ENCODE measurements at regions not wholly inside any gene's neighbourhood (a gene's known extent, or its start where the extent isn't known, plus 50 kb on each side); places are given as distances from the start of the nearest gene placed in this dataset.

DNA sequence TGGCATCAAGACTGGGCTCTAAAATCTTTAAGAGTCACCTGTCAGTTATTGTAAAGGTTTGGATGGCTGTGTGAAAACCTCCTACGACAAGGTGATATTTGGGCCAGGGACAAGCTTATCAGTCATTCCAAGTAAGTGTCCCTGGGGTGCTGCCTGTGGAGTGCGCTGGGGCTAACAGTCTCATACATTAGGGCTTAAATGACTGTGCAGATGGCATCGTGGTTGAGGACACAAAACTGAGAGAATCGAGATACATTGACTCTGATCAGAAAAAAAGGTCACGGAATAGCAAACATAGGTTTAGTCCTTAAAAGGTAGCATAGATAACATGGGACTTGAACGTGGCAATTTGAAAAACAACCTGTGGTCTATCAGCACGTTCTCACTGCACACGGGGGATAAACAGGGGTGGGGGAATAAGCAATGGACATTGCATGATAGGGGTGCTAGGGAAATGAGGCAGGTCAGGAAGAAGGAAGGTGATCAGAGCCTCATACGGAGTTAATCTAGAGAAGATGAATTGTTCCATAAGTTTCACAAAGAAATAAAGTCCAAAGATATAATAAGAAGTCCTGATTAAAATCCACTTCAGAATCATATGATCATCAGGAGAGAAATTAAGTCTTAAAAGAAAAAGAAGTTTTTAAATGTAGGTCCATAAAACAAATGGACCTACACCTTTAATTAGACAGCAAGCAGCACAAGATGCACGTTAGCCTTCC, 100.3 kb downstream of the DAD1 start:
- intact Hi-C loops (cut with DNase I): no loop called here
- H3K4me3 ChIP-seq: no peak overlapping the region
- DNase-seq (no peak), ATAC-seq (no peak)
- H3K4me1 ChIP-seq: peaks cover 0 to 4% of the 10 kb centered on the region in 2 donors
- TF ChIP-seq, protein P1, sequence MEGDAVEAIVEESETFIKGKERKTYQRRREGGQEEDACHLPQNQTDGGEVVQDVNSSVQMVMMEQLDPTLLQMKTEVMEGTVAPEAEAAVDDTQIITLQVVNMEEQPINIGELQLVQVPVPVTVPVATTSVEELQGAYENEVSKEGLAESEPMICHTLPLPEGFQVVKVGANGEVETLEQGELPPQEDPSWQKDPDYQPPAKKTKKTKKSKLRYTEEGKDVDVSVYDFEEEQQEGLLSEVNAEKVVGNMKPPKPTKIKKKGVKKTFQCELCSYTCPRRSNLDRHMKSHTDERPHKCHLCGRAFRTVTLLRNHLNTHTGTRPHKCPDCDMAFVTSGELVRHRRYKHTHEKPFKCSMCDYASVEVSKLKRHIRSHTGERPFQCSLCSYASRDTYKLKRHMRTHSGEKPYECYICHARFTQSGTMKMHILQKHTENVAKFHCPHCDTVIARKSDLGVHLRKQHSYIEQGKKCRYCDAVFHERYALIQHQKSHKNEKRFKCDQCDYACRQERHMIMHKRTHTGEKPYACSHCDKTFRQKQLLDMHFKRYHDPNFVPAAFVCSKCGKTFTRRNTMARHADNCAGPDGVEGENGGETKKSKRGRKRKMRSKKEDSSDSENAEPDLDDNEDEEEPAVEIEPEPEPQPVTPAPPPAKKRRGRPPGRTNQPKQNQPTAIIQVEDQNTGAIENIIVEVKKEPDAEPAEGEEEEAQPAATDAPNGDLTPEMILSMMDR (IDR thresholded peaks at IDR 0.05): no peak
- no peaks in the 10 kb centered on the region for H3K36me3 ChIP-seq
- no peaks in the 10 kb centered on the region for H3K9me3 ChIP-seq
- H3K27me3 ChIP-seq: peaks cover 0 to 19% of the 10 kb centered on the region in 2 donors
- no peak overlapping the region for H3K27ac ChIP-seq

DNA sequence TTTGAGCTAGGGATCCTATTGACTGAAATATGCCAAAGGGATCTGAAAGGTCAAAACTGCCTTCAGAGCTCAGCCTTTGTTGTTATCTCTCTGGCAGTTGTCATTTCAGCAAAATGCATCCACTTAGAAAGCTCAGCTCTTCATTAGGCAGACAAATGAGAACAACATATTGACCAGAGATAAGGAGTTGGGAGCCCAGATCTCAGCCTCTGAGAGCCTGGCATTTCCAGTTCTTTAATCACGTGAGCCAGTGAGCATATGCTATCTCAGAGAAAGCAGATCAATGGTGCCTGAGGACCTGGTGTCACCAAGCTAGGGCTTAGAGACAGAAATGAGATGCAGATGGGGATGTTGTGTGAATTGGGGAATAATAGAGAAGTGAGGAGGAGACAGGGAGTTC, 101.1 kb downstream of the DAD1 start:
- no peak for ATAC-seq
- TF ChIP-seq, protein P1 (IDR thresholded peaks at IDR 0.05): no peak
- H3K4me1 ChIP-seq: peaks cover 0 to 4% of the 10 kb centered on the region in 2 donors

DNA sequence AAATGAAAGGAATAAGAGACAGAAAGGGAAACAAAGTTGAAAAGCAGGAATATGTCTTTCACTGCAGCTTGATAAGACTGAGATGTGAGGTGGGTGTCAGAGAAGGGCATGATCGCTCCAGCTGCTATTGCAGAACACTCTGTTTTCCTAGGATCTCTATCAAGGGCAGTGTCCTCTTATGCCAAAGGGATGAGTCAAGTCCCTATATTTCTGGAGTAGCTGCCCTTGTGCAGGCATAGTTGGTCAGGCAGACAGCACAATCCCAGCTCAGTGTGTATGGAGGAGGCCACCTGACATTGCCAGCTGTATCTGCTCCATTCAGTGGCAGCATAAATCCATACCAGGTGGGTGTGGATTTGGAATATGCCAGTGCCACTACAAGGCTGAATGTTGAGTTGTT, 101.6 kb downstream of the DAD1 start:
- Histone ChIP-seq H3K4me3 (no peak overlapping the region), H3K27ac (no peak overlapping the region), H3K4me1 (peaks cover 0 to 4% of the 10 kb centered on the region in 2 donors), H3K27me3 (peaks cover 0 to 19% of the 10 kb centered on the region in 2 donors), H3K9me3 (no peaks in the 10 kb centered on the region), H3K36me3 (no peaks in the 10 kb centered on the region)
- TF ChIP-seq, protein P1 (IDR thresholded peaks at IDR 0.05): no peak
- ATAC-seq (no peak), DNase-seq (no peak)
- intact Hi-C loops (cut with DNase I): no loop called here

More for the DNA sequence above, 101.1 kb downstream of the DAD1 start:
- Histone ChIP-seq H3K27me3 (peaks cover 0 to 19% of the 10 kb centered on the region in 2 donors), H3K27ac (no peak overlapping the region), H3K4me3 (no peak overlapping the region), H3K36me3 (no peaks in the 10 kb centered on the region), H3K9me3 (no peaks in the 10 kb centered on the region)
- intact Hi-C loops (cut with DNase I): no loop called here
- DNase-seq: no peak

DNA sequence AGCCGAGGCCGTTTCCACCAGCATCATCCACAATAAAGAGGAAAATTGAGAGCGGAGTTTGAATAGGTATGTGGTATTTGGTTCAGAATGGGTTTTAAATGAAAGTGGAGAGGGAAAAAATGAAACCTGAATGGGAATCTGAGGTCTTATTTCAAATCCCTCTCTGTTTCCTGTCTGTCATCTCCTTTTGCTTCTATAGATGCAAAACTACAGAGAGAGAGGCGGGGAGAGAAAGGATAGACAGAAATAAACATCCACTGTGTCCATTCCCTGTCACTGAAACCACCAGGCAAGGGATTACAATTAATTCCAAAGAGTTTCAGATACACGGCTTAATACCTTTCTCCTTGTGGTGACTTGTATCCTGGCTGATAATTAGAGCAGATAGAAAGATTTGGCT, 102.3 kb downstream of the DAD1 start:
- Histone ChIP-seq H3K4me3 (no peak overlapping the region), H3K27ac (no peak overlapping the region), H3K4me1 (peaks cover 0 to 4% of the 10 kb centered on the region in 2 donors), H3K27me3 (peaks cover 0 to 19% of the 10 kb centered on the region in 2 donors), H3K36me3 (no peaks in the 10 kb centered on the region), H3K9me3 (no peaks in the 10 kb centered on the region)
- intact Hi-C loops (cut with DNase I): no loop called here
- no peak for DNase-seq
- TF ChIP-seq, protein P1 (IDR thresholded peaks at IDR 0.05): no peak
- ATAC-seq: no peak

DNA sequence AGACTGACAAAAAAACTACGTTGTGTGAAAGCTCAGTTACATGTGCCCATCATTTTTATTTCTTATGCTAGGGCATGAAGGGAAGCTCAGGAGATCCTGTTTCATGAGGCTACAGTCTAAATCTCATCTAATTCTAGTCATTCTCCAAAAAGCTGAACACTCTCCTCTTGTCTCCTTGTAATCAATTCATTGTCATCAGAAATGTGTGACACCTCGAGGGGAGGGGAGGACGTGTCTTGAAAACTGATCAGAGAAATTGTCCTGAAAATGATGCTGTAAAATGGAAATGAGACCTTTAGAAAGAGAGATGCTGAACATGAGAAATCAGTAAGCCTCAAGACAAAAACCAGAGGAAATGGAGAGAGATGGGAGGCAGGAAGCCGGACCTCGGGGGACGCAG, 103.4 kb downstream of the DAD1 start:
- intact Hi-C loops (cut with DNase I): no loop called here
- H3K27ac ChIP-seq: no peak overlapping the region
- H3K9me3 ChIP-seq: no peaks in the 10 kb centered on the region
- ATAC-seq (no peak), DNase-seq (no peak)
- H3K4me1 ChIP-seq: peaks cover 0 to 4% of the 10 kb centered on the region in 2 donors
- no peak overlapping the region for H3K4me3 ChIP-seq
- TF ChIP-seq, protein P1 (IDR thresholded peaks at IDR 0.05): no peak
- H3K36me3 ChIP-seq: no peaks in the 10 kb centered on the region
- peaks cover 0 to 19% of the 10 kb centered on the region in 2 donors for H3K27me3 ChIP-seq

All from left lung (tissue), 4 donors.